A549 (cell line): ENCODE measurements at regions not wholly inside any gene's neighbourhood (a gene's known extent, or its start where the extent isn't known, plus 50 kb on each side); places are given as distances from the start of the nearest gene placed in this dataset.

Experiments used
- BHLHE40 ChIP-seq: IDR thresholded peaks from 2 replicates; pipeline ENCODE4 v1.6.1; 2012; ENCODE audit warnings: low read depth, low read length, inconsistent platforms
- CTCF ChIP-seq: fragments of >200 bp; sonication (Bioruptor Twin); formaldehyde crosslinking; IDR thresholded peaks from 3 replicates; pipeline ENCODE4 v1.5.1; 2016
- HOXB13 ChIP-seq: fragments of 250-450 bp; sonication (Bioruptor Pico); IDR thresholded peaks from 2 replicates; pipeline ENCODE4 v1.5.0; 2020; ENCODE audit warnings: low read depth, mild to moderate bottlenecking, moderate library complexity
- JUNB ChIP-seq: fragments of >200 bp; sonication (Bioruptor Twin); formaldehyde crosslinking; IDR thresholded peaks from 2 replicates; pipeline ENCODE4 v1.6.1; 2016
- MAFK ChIP-seq: fragments of 450-650 bp; IDR thresholded peaks from 2 replicates; pipeline ENCODE4 v1.6.1; 2014; ENCODE audit not compliant: partially characterized antibody
- MAX ChIP-seq: IDR thresholded peaks from 2 replicates; pipeline ENCODE4 v1.6.1; 2012
- NFE2L2 ChIP-seq: fragments of 150-350 bp; conservative IDR thresholded peaks from 2 replicates; pipeline ENCODE4 v1.6.1; 2014; ENCODE audit warnings: low read length
- PHF8 ChIP-seq: fragments of 200-600 bp; sonication (generic); IDR thresholded peaks from 2 replicates; pipeline ENCODE4 v1.6.1; 2016; ENCODE audit warnings: low read depth, mild to moderate bottlenecking, antibody characterized with exemption, moderate library complexity, borderline replicate concordance
- POLR2A ChIP-seq: IDR thresholded peaks from 2 replicates; pipeline ENCODE4 v1.6.1; 2012; ENCODE audit warnings: mild to moderate bottlenecking, low read length
- RCOR1 ChIP-seq: fragments of 150-350 bp; IDR thresholded peaks from 2 replicates; pipeline ENCODE4 v1.6.1; 2014; ENCODE audit warnings: antibody characterized with exemption, low read length, low read depth
- RNF2 ChIP-seq: fragments of 200-600 bp; sonication (generic); IDR thresholded peaks from 2 replicates; pipeline ENCODE4 v1.6.1; 2016; ENCODE audit warnings: low read depth, mild to moderate bottlenecking, antibody characterized with exemption, moderate library complexity, borderline replicate concordance
- SMC3 ChIP-seq: fragments of >200 bp; sonication (Bioruptor Twin); formaldehyde crosslinking; IDR thresholded peaks from 3 replicates; pipeline ENCODE4 v1.6.1; 2018; ENCODE audit warnings: inconsistent platforms
- SREBF2 ChIP-seq: fragments of 450-650 bp; IDR thresholded peaks from 2 replicates; pipeline ENCODE4 v1.6.1; 2014; ENCODE audit warnings: mild to moderate bottlenecking, moderate library complexity
- USF2 ChIP-seq: fragments of 450-650 bp; IDR thresholded peaks from 2 replicates; pipeline ENCODE4 v1.6.1; 2014; ENCODE audit warnings: antibody characterized with exemption

GRCh38 chr10:88156341-88156740 lies 292.9 kb downstream of the PTEN start:
- TF ChIP-seq PHF8 = no peak
- TF ChIP-seq NFE2L2 = no peak
- TF ChIP-seq RCOR1 = no peak
- TF ChIP-seq SMC3 = no peak
- TF ChIP-seq JUNB = no peak
- TF ChIP-seq SREBF2 = no peak
- TF ChIP-seq MAX = no peak
- TF ChIP-seq CTCF = no peak
- no peak for TF ChIP-seq HOXB13 (CRISPR knock-in tag)
- no peak for TF ChIP-seq USF2
- no peak for TF ChIP-seq BHLHE40
- no peak for TF ChIP-seq POLR2A
- TF ChIP-seq RNF2 = no peak
- TF ChIP-seq MAFK = no peak
